ENCODE measurements at regions not wholly inside any gene's neighbourhood (a gene's known extent, or its start where the extent isn't known, plus 50 kb on each side); places are given as distances from the start of the nearest gene placed in this dataset.
"Not testable (repeated sequence)": the region's sequence is repeated elsewhere in the genome, so short reads cannot be mapped to it uniquely, and the experiment has no call there.

DNA sequence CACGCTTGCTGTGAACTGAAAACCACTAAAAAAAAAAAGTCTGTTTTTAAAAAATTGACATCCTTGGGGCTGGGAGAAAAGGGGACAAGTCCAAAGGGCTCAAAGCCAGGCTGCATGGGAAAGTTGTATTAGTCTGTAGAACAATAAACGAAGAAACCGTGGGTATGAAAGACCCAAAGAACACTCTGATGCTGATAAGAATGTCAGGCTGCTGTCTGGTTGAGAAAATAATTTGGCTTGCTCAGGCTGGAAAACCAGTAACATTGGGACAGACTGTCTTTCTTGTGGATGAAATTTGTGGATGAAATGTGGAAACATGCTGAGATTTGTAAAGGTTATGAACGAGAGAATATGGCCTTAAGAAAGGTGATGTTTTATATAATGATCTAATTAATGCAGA, 68.5 kb upstream of the HSPB3 start:
- H3K27ac ChIP-seq = no peak overlapping the region

DNA sequence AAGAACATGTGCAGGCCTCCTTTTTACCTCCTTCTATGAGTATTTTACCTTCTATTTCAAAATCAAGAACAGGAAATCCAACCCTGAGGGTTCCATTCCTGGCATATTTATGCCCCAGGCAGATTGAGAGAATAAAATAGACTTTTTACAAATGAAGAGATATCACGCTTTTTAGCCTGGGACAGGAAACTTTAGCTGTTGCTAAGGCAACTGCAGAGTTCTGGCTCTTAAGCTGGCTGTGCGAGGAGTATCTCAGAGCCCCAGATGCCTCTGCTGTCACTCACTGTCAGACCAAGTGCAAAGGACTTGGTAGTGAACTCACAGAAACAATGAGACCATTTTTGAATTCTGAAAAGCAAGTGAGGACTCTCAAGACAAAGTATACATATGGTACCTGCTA, 69.5 kb upstream of the HSPB3 start:
- H3K9me3 ChIP-seq = no peaks in the 10 kb centered on the region
- H3K27ac ChIP-seq = no peak overlapping the region
- ATAC-seq = no peak
- intact Hi-C loops (cut with DNase I) = no loop called here
- TF ChIP-seq, protein P1, sequence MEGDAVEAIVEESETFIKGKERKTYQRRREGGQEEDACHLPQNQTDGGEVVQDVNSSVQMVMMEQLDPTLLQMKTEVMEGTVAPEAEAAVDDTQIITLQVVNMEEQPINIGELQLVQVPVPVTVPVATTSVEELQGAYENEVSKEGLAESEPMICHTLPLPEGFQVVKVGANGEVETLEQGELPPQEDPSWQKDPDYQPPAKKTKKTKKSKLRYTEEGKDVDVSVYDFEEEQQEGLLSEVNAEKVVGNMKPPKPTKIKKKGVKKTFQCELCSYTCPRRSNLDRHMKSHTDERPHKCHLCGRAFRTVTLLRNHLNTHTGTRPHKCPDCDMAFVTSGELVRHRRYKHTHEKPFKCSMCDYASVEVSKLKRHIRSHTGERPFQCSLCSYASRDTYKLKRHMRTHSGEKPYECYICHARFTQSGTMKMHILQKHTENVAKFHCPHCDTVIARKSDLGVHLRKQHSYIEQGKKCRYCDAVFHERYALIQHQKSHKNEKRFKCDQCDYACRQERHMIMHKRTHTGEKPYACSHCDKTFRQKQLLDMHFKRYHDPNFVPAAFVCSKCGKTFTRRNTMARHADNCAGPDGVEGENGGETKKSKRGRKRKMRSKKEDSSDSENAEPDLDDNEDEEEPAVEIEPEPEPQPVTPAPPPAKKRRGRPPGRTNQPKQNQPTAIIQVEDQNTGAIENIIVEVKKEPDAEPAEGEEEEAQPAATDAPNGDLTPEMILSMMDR (IDR thresholded peaks at IDR 0.05) = no peak
- H3K4me3 ChIP-seq = no peak overlapping the region
- H3K4me1 ChIP-seq = no peaks in the 10 kb centered on the region
- H3K36me3 ChIP-seq = no peaks in the 10 kb centered on the region
- no peaks in the 10 kb centered on the region for H3K27me3 ChIP-seq
- no peak for DNase-seq

More for the DNA sequence above, 68.5 kb upstream of the HSPB3 start:
- DNase-seq (no peak), ATAC-seq (no peak)
- Histone ChIP-seq H3K4me3 (no peak overlapping the region), H3K9me3 (no peaks in the 10 kb centered on the region), H3K27me3 (no peaks in the 10 kb centered on the region), H3K36me3 (no peaks in the 10 kb centered on the region), H3K4me1 (no peaks in the 10 kb centered on the region)
- intact Hi-C loops (cut with DNase I) = no loop called here
- TF ChIP-seq, protein P1 (IDR thresholded peaks at IDR 0.05) = no peak

DNA sequence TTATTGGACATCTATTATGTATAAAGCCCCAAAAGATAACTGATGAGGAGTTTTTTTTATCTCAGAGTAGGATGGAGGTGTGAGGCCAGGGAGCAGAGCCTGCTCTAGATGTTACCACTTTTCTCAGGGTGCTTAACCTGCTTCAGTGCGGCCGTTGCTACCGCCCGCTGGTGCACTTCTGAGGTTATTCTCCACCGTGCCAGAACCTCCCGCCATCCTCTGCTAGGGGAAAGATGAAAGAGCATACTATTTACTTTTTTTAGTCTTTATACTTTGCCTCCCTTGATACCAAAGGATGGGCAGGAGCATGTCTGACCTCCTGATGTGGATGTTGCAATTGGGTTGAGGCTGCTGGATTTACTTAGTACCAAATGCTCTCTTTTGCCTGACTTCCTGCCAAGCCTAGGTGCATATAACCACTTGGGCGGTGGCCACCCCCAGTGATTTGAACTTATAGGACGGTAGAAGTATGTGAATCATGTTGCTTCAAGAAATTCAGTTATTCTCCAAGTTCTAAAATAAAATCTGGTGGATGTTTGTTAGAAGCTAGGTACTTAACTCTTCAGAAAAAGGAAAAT, 71.1 kb upstream of the HSPB3 start:
- intact Hi-C loops (cut with DNase I) = no loop called here
- H3K27ac ChIP-seq = no peak overlapping the region
- TF ChIP-seq, protein P1 (IDR thresholded peaks at IDR 0.05) = no peak
- no peak overlapping the region for H3K4me3 ChIP-seq
- ATAC-seq (no peak), DNase-seq (no peak)
- no peaks in the 10 kb centered on the region for H3K9me3 ChIP-seq
- H3K36me3 ChIP-seq = no peaks in the 10 kb centered on the region
- H3K27me3 ChIP-seq = no peaks in the 10 kb centered on the region
- H3K4me1 ChIP-seq = no peaks in the 10 kb centered on the region

DNA sequence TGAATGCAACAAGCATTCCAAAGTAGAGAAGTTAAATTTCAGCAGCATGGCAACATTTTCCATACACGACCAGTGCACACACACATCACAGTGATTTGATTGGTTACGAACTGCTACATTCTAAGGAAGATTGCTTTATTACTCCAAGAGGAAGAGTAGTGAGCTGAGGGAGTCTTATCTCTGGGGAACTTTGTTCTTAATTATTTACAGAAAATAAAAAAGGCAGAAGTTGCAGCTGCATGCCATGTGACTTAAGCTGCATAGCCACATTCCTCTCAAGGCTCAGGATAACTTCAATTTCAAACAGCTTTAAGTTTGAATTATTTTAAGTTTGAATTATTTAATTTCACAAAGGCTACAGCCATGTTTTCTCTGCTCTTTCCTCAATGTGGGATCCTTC, 71.6 kb upstream of the HSPB3 start:
- no peak for DNase-seq
- no peak for ATAC-seq

DNA sequence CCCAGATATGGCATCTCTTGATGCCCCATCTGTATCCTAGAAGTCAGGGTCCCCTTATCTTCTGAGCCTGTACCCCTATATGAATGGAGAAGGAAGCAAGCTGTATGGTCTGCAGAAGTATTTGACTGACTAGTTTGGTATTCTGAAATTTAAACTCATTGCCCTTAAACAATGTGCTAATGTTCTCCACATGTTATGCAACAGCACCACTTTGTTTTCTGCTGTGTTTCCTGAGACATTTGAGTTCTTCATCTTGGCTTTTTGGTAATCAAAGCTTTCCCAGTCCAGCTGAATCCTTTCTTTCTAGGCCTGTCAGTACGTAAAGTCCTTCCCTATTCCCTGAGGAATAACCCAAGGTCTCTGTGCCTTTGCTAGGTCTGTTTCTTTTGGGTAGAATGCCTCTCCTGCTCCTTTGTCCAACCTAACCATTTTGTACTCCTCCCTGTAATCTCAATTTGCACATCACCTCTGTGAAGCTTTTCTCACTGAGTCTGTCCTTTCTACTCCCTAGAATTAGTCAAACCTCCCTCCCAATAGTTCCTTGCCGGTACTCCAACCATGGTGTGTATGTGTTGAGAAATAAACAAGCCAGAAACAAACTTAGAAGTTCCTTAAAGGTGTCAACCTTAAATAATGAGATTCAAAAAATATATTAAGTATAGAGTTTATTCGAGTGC, 72.1 kb upstream of the HSPB3 start:
- Histone ChIP-seq H3K27ac (no peak overlapping the region), H3K4me1 (no peaks in the 10 kb centered on the region), H3K4me3 (no peak overlapping the region), H3K9me3 (no peaks in the 10 kb centered on the region), H3K36me3 (no peaks in the 10 kb centered on the region), H3K27me3 (no peaks in the 10 kb centered on the region)
- ATAC-seq (no peak), DNase-seq (no peak)
- TF ChIP-seq, protein P1 (IDR thresholded peaks at IDR 0.05) = no peak
- intact Hi-C loops (cut with DNase I) = no loop called here

More for the DNA sequence above, 71.6 kb upstream of the HSPB3 start:
- Histone ChIP-seq H3K27ac (no peak overlapping the region), H3K27me3 (no peaks in the 10 kb centered on the region), H3K4me3 (no peak overlapping the region), H3K36me3 (no peaks in the 10 kb centered on the region), H3K9me3 (no peaks in the 10 kb centered on the region), H3K4me1 (no peaks in the 10 kb centered on the region)
- intact Hi-C loops (cut with DNase I) = no loop called here
- TF ChIP-seq, protein P1 (IDR thresholded peaks at IDR 0.05) = no peak

DNA sequence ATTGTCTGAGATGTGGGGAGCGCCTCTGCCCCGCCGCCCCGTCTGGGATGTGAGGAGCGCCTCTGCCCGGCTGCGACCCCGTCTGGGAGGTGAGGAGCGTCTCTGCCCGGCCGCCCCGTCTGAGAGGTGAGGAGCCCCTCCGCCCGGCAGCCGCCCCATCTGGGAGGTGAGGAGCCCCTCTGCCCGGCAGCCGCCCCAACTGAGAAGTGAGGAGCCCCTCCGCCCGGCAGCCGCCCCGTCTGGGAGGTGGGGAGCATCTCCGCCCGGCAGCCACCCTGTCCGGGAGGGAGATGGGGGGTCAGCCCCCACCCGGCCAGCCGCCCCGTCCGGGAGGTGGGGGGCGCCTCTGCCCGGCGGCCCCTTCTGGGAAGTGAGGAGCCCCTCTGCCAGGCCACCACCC, 70.9 kb upstream of the ARL15 start:
- H3K27me3 ChIP-seq; H3K27ac ChIP-seq; intact Hi-C loops (cut with DNase I); ATAC-seq; H3K9me3 ChIP-seq; H3K4me1 ChIP-seq; DNase-seq; H3K4me3 ChIP-seq; H3K36me3 ChIP-seq: not testable (repeated sequence)
